ENCODE measurements at regions not wholly inside any gene's neighbourhood (a gene's known extent, or its start where the extent isn't known, plus 50 kb on each side); places are given as distances from the start of the nearest gene placed in this dataset.

- H3K27ac ChIP-seq (ENCODE audit: low read depth, low read length): no peak overlapping the region
- H3K4me1 ChIP-seq (ENCODE audit: control insufficient read depth, insufficient read depth, low read length): no peaks in the 10 kb centered on the region
- no peak overlapping the region for H3K9ac ChIP-seq (ENCODE audit: low read length)
- no peaks in the 10 kb centered on the region for H3K27me3 ChIP-seq (ENCODE audit: control insufficient read depth, insufficient read depth, low read length)
- H3K36me3 ChIP-seq (ENCODE audit: control insufficient read depth, insufficient read depth, low read length): no peaks in the 10 kb centered on the region
- H3K4me3 ChIP-seq (ENCODE audit: low read length): no peak overlapping the region
Observed at GRCh38 chr10:36634916-36635315, 490.5 kb upstream of the ANKRD30A start.

GRCh38 chr10:36630267-36630666 is 495.1 kb upstream of the ANKRD30A start:
- no peaks in the 10 kb centered on the region for H3K27me3 ChIP-seq (ENCODE audit: control insufficient read depth, insufficient read depth, low read length)
- H3K9ac ChIP-seq (ENCODE audit: low read length): no peak overlapping the region
- no peaks in the 10 kb centered on the region for H3K36me3 ChIP-seq (ENCODE audit: control insufficient read depth, insufficient read depth, low read length)
- no peaks in the 10 kb centered on the region for H3K4me1 ChIP-seq (ENCODE audit: control insufficient read depth, insufficient read depth, low read length)
- H3K4me3 ChIP-seq (ENCODE audit: low read length): no peak overlapping the region
- no peak overlapping the region for H3K27ac ChIP-seq (ENCODE audit: low read depth, low read length)

GRCh38 chr10:36629476-36629875 is 495.9 kb upstream of the ANKRD30A start:
- Histone ChIP-seq H3K27ac (ENCODE audit: low read depth, low read length) (no peak overlapping the region), H3K4me3 (ENCODE audit: low read length) (no peak overlapping the region), H3K9ac (ENCODE audit: low read length) (no peak overlapping the region), H3K4me1 (ENCODE audit: control insufficient read depth, insufficient read depth, low read length) (no peaks in the 10 kb centered on the region), H3K36me3 (ENCODE audit: control insufficient read depth, insufficient read depth, low read length) (no peaks in the 10 kb centered on the region), H3K27me3 (ENCODE audit: control insufficient read depth, insufficient read depth, low read length) (no peaks in the 10 kb centered on the region)

DNA sequence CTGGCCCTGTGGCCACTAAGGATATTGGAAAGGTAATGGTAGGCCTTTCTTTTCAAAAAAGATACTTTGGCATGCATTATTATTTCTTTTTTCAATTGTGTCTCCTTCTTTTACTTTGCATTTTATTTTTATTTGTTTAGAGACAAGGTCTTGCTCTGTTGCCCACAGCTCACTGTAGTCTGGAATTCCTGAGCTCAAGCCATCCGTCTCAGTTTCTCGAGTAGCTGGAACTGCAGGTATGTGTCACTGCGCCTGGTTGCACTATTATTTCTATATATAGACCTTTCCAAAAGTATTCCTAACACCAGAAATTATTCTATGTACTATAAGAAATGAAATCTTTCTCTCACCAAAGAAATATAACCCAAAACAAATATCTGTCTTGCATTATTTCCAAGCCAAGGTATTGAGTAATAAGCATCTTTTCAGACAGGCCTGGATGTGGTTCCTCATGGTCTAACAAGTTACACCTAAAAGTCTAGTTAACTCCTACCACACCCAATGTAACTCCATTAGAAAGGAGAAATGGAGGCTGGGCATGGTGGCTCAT is 500.8 kb upstream of the ANKRD30A start:
- Histone ChIP-seq H3K27ac (ENCODE audit: low read depth, low read length) (no peak overlapping the region), H3K4me3 (ENCODE audit: low read length) (no peak overlapping the region), H3K4me1 (ENCODE audit: control insufficient read depth, insufficient read depth, low read length) (no peaks in the 10 kb centered on the region), H3K9ac (ENCODE audit: low read length) (no peak overlapping the region), H3K27me3 (ENCODE audit: control insufficient read depth, insufficient read depth, low read length) (no peaks in the 10 kb centered on the region), H3K36me3 (ENCODE audit: control insufficient read depth, insufficient read depth, low read length) (no peaks in the 10 kb centered on the region)

DNA sequence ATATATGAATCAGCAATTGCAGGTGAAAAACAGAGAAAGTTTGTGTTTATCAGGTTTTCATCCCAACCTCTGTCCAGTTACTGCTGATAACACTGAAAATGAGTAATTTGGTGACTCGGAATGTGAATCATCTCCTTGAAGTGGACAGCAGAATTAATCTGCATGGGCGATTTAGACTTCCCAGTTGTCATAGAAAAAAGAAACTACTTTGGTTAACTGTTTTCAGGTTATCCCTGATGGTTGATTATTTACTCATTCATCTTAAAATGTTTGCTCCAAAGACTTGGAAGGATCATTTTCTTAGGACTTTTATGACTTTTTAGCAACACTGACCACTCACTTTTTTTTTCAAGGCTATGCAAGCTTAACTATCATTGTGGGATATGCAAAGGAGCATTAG is 504.1 kb upstream of the ANKRD30A start:
- Histone ChIP-seq H3K27ac (ENCODE audit: low read depth, low read length) (no peak overlapping the region), H3K36me3 (ENCODE audit: control insufficient read depth, insufficient read depth, low read length) (no peaks in the 10 kb centered on the region), H3K27me3 (ENCODE audit: control insufficient read depth, insufficient read depth, low read length) (no peaks in the 10 kb centered on the region), H3K4me3 (ENCODE audit: low read length) (no peak overlapping the region), H3K4me1 (ENCODE audit: control insufficient read depth, insufficient read depth, low read length) (no peaks in the 10 kb centered on the region), H3K9ac (ENCODE audit: low read length) (no peak overlapping the region)

- no peaks in the 10 kb centered on the region for H3K27me3 ChIP-seq (ENCODE audit: control insufficient read depth, insufficient read depth, low read length)
- no peak overlapping the region for H3K4me3 ChIP-seq (ENCODE audit: low read length)
- no peaks in the 10 kb centered on the region for H3K4me1 ChIP-seq (ENCODE audit: control insufficient read depth, insufficient read depth, low read length)
- H3K27ac ChIP-seq (ENCODE audit: low read depth, low read length): no peak overlapping the region
- no peak overlapping the region for H3K9ac ChIP-seq (ENCODE audit: low read length)
- H3K36me3 ChIP-seq (ENCODE audit: control insufficient read depth, insufficient read depth, low read length): no peaks in the 10 kb centered on the region
Observed at GRCh38 chr10:36612436-36612835, 513.0 kb upstream of the ANKRD30A start.

DNA sequence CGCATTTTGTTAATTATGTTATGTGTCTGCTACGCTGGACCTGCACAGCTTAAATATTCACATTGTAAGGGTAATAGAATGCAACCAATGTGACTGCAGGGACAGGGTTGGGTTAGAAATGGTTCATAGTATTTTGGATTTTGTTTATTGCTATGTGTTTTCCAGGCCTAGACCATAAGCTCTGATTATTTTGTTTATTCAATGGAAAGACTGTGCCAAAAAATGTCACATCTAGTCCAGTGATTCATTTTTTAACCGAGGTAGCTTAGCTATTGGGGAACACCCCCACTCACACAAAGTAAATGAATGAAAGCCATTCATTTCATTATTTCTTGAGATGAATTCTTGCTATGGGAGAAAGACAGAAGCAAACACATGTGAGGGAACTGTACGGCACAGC is 516.5 kb upstream of the ANKRD30A start:
- Histone ChIP-seq H3K4me1 (ENCODE audit: control insufficient read depth, insufficient read depth, low read length) (no peaks in the 10 kb centered on the region), H3K27me3 (ENCODE audit: control insufficient read depth, insufficient read depth, low read length) (no peaks in the 10 kb centered on the region), H3K27ac (ENCODE audit: low read depth, low read length) (no peak overlapping the region), H3K36me3 (ENCODE audit: control insufficient read depth, insufficient read depth, low read length) (no peaks in the 10 kb centered on the region), H3K9ac (ENCODE audit: low read length) (no peak overlapping the region), H3K4me3 (ENCODE audit: low read length) (no peak overlapping the region)

GRCh38 chr10:36608251-36608650 is 517.1 kb upstream of the ANKRD30A start:
- H3K4me1 ChIP-seq (ENCODE audit: control insufficient read depth, insufficient read depth, low read length): no peaks in the 10 kb centered on the region
- H3K36me3 ChIP-seq (ENCODE audit: control insufficient read depth, insufficient read depth, low read length): no peaks in the 10 kb centered on the region
- no peak overlapping the region for H3K27ac ChIP-seq (ENCODE audit: low read depth, low read length)

GRCh38 chr10:36606234-36606839 is 519.1 kb upstream of the ANKRD30A start:
- Histone ChIP-seq H3K4me1 (ENCODE audit: control insufficient read depth, insufficient read depth, low read length) (no peaks in the 10 kb centered on the region), H3K4me3 (ENCODE audit: low read length) (no peak overlapping the region), H3K36me3 (ENCODE audit: control insufficient read depth, insufficient read depth, low read length) (no peaks in the 10 kb centered on the region), H3K27me3 (ENCODE audit: control insufficient read depth, insufficient read depth, low read length) (no peaks in the 10 kb centered on the region), H3K27ac (ENCODE audit: low read depth, low read length) (no peak overlapping the region), H3K9ac (ENCODE audit: low read length) (no peak overlapping the region)

More at GRCh38 chr10:36608251-36608650, 517.1 kb upstream of the ANKRD30A start:
- no peaks in the 10 kb centered on the region for H3K27me3 ChIP-seq (ENCODE audit: control insufficient read depth, insufficient read depth, low read length)
- no peak overlapping the region for H3K4me3 ChIP-seq (ENCODE audit: low read length)
- H3K9ac ChIP-seq (ENCODE audit: low read length): no peak overlapping the region

- Histone ChIP-seq H3K4me1 (ENCODE audit: control insufficient read depth, insufficient read depth, low read length) (no peaks in the 10 kb centered on the region), H3K27ac (ENCODE audit: low read depth, low read length) (no peak overlapping the region), H3K27me3 (ENCODE audit: control insufficient read depth, insufficient read depth, low read length) (no peaks in the 10 kb centered on the region), H3K36me3 (ENCODE audit: control insufficient read depth, insufficient read depth, low read length) (no peaks in the 10 kb centered on the region), H3K4me3 (ENCODE audit: low read length) (no peak overlapping the region), H3K9ac (ENCODE audit: low read length) (no peak overlapping the region)
Observed at GRCh38 chr10:36604316-36604715, 521.1 kb upstream of the ANKRD30A start.

GRCh38 chr10:36603688-36604087 is 521.7 kb upstream of the ANKRD30A start:
- Histone ChIP-seq H3K27ac (ENCODE audit: low read depth, low read length) (no peak overlapping the region), H3K9ac (ENCODE audit: low read length) (no peak overlapping the region), H3K4me3 (ENCODE audit: low read length) (no peak overlapping the region)

DNA sequence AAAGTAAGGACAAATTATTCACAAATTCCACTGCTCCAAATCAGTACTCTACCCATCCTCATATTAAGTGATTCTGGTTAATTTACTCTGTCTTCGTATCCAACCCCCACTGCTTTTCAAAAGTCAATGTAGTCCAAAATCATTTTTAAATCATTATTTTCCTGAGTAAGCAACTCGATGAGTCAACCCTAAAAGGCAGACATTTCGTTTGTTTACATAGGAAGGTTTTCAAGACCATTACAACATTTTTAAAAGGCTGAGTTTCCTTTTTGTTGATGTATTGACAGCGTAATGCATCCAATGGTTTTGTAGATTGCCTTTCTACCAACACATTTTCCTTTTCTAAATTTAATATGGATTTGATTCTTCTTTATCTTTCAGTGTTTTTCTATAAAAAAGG is 523.0 kb upstream of the ANKRD30A start:
- H3K9ac ChIP-seq (ENCODE audit: low read length): no peak overlapping the region

More at GRCh38 chr10:36603688-36604087, 521.7 kb upstream of the ANKRD30A start:
- H3K27me3 ChIP-seq (ENCODE audit: control insufficient read depth, insufficient read depth, low read length): no peaks in the 10 kb centered on the region
- H3K36me3 ChIP-seq (ENCODE audit: control insufficient read depth, insufficient read depth, low read length): no peaks in the 10 kb centered on the region
- H3K4me1 ChIP-seq (ENCODE audit: control insufficient read depth, insufficient read depth, low read length): no peaks in the 10 kb centered on the region

GRCh38 chr10:36597756-36598320 is 527.6 kb upstream of the ANKRD30A start:
- Histone ChIP-seq H3K4me3 (ENCODE audit: low read length) (no peak overlapping the region), H3K9ac (ENCODE audit: low read length) (no peak overlapping the region), H3K27ac (ENCODE audit: low read depth, low read length) (no peak overlapping the region), H3K36me3 (ENCODE audit: control insufficient read depth, insufficient read depth, low read length) (no peaks in the 10 kb centered on the region), H3K4me1 (ENCODE audit: control insufficient read depth, insufficient read depth, low read length) (no peaks in the 10 kb centered on the region), H3K27me3 (ENCODE audit: control insufficient read depth, insufficient read depth, low read length) (no peaks in the 10 kb centered on the region)

More for the DNA sequence above, 523.0 kb upstream of the ANKRD30A start:
- no peak overlapping the region for H3K4me3 ChIP-seq (ENCODE audit: low read length)
- H3K36me3 ChIP-seq (ENCODE audit: control insufficient read depth, insufficient read depth, low read length): no peaks in the 10 kb centered on the region
- no peaks in the 10 kb centered on the region for H3K27me3 ChIP-seq (ENCODE audit: control insufficient read depth, insufficient read depth, low read length)
- H3K4me1 ChIP-seq (ENCODE audit: control insufficient read depth, insufficient read depth, low read length): no peaks in the 10 kb centered on the region
- H3K27ac ChIP-seq (ENCODE audit: low read depth, low read length): no peak overlapping the region

Data from rectal smooth muscle tissue (tissue), 1 donor.